Type B pancreatic cell (in vitro differentiated cells): ENCODE measurements at regions not wholly inside any gene's neighbourhood (a gene's known extent, or its start where the extent isn't known, plus 50 kb on each side); places are given as distances from the start of the nearest gene placed in this dataset.
A peak's percentile ranks its signal among the peaks of the same experiment; 100 is the strongest.

Source experiments
- DNase-seq: peaks from one replicate; pipeline ENCODE4 v3.0.0; 2021; ENCODE audit warnings: mixed read lengths; ENCODE audit not compliant: unreplicated experiment; ENCODE audit errors: extremely low spot score
- H3K27ac Mint-ChIP-seq: 2 replicates; pipeline ENCODE4 v1.8.0; 2021; ENCODE audit warnings: mild to moderate bottlenecking, mixed read lengths
- H3K27me3 Mint-ChIP-seq: 2 replicates; pipeline ENCODE4 v1.8.0; 2021; ENCODE audit warnings: mixed read lengths
- H3K36me3 Mint-ChIP-seq: 2 replicates; pipeline ENCODE4 v1.8.0; 2021; ENCODE audit warnings: mixed read lengths
- H3K4me1 Mint-ChIP-seq: one replicate; pipeline ENCODE4 v1.8.0; 2021; ENCODE audit warnings: mixed read lengths; ENCODE audit not compliant: unreplicated experiment
- H3K4me3 Mint-ChIP-seq: 2 replicates; pipeline ENCODE4 v1.8.0; 2021; ENCODE audit warnings: mild to moderate bottlenecking, mixed read lengths
- H3K9me3 Mint-ChIP-seq: 2 replicates; pipeline ENCODE4 v1.8.0; 2021; ENCODE audit warnings: mixed read lengths
- CTCF ChIP-seq: fragments of 200-600 bp; sonication (generic); conservative IDR thresholded peaks from 2 replicates; pipeline ENCODE4 v1.5.0; 2021; ENCODE audit warnings: antibody characterized with exemption, mild to moderate bottlenecking

- H3K4me1 Mint-ChIP-seq = no peaks in the 10 kb centered on the region
These were observed 93.8 kb upstream of the CACNA1A start for GRCh38 chr19:13600091-13600490.

GRCh38 chr19:13599681-13600080, 93.4 kb upstream of the CACNA1A start:
- no peaks in the 10 kb centered on the region for H3K9me3 Mint-ChIP-seq
- H3K4me3 Mint-ChIP-seq = peak overlapping the region; percentile 44
- H3K27me3 Mint-ChIP-seq = peaks cover 12% of the 10 kb centered on the region
- TF ChIP-seq CTCF = no peak
- H3K4me1 Mint-ChIP-seq = no peaks in the 10 kb centered on the region
- H3K27ac Mint-ChIP-seq = no peak overlapping the region
- DNase-seq = no peak
- no peaks in the 10 kb centered on the region for H3K36me3 Mint-ChIP-seq

More at GRCh38 chr19:13600091-13600490, 93.8 kb upstream of the CACNA1A start:
- no peaks in the 10 kb centered on the region for H3K36me3 Mint-ChIP-seq
- no peak overlapping the region for H3K27ac Mint-ChIP-seq
- no peaks in the 10 kb centered on the region for H3K9me3 Mint-ChIP-seq
- H3K4me3 Mint-ChIP-seq = no peak overlapping the region
- peaks cover 13% of the 10 kb centered on the region for H3K27me3 Mint-ChIP-seq
- DNase-seq = no peak
- TF ChIP-seq CTCF = no peak

- H3K27me3 Mint-ChIP-seq = peaks cover 10% of the 10 kb centered on the region
These were observed 91.8 kb upstream of the CACNA1A start for GRCh38 chr19:13598098-13598497.

GRCh38 chr19:13597640-13598039, 91.4 kb upstream of the CACNA1A start:
- H3K4me3 Mint-ChIP-seq = no peak overlapping the region
- no peaks in the 10 kb centered on the region for H3K9me3 Mint-ChIP-seq
- peaks cover 8% of the 10 kb centered on the region for H3K27me3 Mint-ChIP-seq
- DNase-seq = no peak
- TF ChIP-seq CTCF = peak; percentile 84
- no peaks in the 10 kb centered on the region for H3K36me3 Mint-ChIP-seq
- peak overlapping the region; percentile 7 for H3K27ac Mint-ChIP-seq
- H3K4me1 Mint-ChIP-seq = no peaks in the 10 kb centered on the region

More at GRCh38 chr19:13598098-13598497, 91.8 kb upstream of the CACNA1A start:
- TF ChIP-seq CTCF = no peak
- Mint-ChIP-seq H3K27ac (no peak overlapping the region), H3K9me3 (no peaks in the 10 kb centered on the region), H3K4me3 (no peak overlapping the region), H3K4me1 (no peaks in the 10 kb centered on the region), H3K36me3 (no peaks in the 10 kb centered on the region)
- DNase-seq = no peak

GRCh38 chr19:13588957-13589833, 82.9 kb upstream of the CACNA1A start:
- Mint-ChIP-seq H3K4me1 (no peaks in the 10 kb centered on the region), H3K9me3 (no peaks in the 10 kb centered on the region), H3K27me3 (peaks cover 9% of the 10 kb centered on the region), H3K27ac (no peak overlapping the region), H3K36me3 (no peaks in the 10 kb centered on the region), H3K4me3 (no peak overlapping the region)
- TF ChIP-seq CTCF = peak; percentile 99
- peak; percentile 89 for DNase-seq
